ENCODE measurements at regions not wholly inside any gene's neighbourhood (a gene's known extent, or its start where the extent isn't known, plus 50 kb on each side); places are given as distances from the start of the nearest gene placed in this dataset.

DNA sequence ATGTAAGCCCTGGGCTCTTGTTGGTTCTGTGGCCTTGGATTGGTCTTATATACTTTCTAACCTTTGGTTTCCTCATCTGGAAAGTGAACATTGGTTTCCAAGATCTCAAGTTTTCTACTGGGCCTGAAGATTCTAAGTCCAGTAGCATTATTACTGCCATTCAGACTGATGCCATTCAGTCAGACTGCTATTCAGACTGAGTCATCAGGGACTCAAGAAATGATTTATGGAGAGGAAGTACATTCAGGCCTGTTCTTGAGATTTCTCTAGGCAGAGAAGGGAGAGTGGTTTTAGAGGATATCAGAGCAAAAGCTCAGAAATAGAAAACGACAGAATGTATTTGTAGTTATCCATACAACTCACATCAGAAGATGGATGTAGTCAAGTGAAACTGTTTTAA, 557.2 kb downstream of the NR2F2 start (continued):
- no peak for TF ChIP-seq FOXP4 (CRISPR knock-in tag; IDR thresholded peaks at IDR 0.05)
- TF ChIP-seq ATF2 (CRISPR knock-in tag; IDR thresholded peaks at IDR 0.05; ENCODE audit: borderline replicate concordance, low read depth), result no peak
- no peak for TF ChIP-seq ZBTB43 (CRISPR knock-in tag; IDR thresholded peaks at IDR 0.05)
- no peak for TF ChIP-seq IRF2 (CRISPR knock-in tag; IDR thresholded peaks at IDR 0.05; ENCODE audit: borderline replicate concordance, low read depth)
- no peak for TF ChIP-seq CBFB (CRISPR knock-in tag; IDR thresholded peaks at IDR 0.05; ENCODE audit: low read depth)
- TF ChIP-seq, protein P1, sequence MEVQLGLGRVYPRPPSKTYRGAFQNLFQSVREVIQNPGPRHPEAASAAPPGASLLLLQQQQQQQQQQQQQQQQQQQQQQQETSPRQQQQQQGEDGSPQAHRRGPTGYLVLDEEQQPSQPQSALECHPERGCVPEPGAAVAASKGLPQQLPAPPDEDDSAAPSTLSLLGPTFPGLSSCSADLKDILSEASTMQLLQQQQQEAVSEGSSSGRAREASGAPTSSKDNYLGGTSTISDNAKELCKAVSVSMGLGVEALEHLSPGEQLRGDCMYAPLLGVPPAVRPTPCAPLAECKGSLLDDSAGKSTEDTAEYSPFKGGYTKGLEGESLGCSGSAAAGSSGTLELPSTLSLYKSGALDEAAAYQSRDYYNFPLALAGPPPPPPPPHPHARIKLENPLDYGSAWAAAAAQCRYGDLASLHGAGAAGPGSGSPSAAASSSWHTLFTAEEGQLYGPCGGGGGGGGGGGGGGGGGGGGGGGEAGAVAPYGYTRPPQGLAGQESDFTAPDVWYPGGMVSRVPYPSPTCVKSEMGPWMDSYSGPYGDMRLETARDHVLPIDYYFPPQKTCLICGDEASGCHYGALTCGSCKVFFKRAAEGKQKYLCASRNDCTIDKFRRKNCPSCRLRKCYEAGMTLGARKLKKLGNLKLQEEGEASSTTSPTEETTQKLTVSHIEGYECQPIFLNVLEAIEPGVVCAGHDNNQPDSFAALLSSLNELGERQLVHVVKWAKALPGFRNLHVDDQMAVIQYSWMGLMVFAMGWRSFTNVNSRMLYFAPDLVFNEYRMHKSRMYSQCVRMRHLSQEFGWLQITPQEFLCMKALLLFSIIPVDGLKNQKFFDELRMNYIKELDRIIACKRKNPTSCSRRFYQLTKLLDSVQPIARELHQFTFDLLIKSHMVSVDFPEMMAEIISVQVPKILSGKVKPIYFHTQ (CRISPR knock-in tag; IDR thresholded peaks at IDR 0.05), result no peak
- no peak for TF ChIP-seq IRF1 (CRISPR knock-in tag; IDR thresholded peaks at IDR 0.05)

- DNase-seq (ENCODE audit: low spot score) (no peak), ATAC-seq (no peak)
- Mint-ChIP-seq H3K36me3 (peaks cover 3% of the 10 kb centered on the region; the same call in 1 of the 2 replicates), H3K27me3 (ENCODE audit: low read depth) (no peaks in the 10 kb centered on the region), H3K27ac (peak overlapping the region; percentile 85), H3K4me3 (no peak overlapping the region), H3K9me3 (peaks cover 5% of the 10 kb centered on the region; the same call in 1 of the 2 replicates), H3K4me1 (peaks cover 35% of the 10 kb centered on the region)
- ChIA-PET POLR2A (no interaction called here), CTCF (no interaction called here)
- TF ChIP-seq, protein P2, sequence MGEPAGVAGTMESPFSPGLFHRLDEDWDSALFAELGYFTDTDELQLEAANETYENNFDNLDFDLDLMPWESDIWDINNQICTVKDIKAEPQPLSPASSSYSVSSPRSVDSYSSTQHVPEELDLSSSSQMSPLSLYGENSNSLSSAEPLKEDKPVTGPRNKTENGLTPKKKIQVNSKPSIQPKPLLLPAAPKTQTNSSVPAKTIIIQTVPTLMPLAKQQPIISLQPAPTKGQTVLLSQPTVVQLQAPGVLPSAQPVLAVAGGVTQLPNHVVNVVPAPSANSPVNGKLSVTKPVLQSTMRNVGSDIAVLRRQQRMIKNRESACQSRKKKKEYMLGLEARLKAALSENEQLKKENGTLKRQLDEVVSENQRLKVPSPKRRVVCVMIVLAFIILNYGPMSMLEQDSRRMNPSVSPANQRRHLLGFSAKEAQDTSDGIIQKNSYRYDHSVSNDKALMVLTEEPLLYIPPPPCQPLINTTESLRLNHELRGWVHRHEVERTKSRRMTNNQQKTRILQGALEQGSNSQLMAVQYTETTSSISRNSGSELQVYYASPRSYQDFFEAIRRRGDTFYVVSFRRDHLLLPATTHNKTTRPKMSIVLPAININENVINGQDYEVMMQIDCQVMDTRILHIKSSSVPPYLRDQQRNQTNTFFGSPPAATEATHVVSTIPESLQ (CRISPR knock-in tag; IDR thresholded peaks at IDR 0.05), result no peak
- TF ChIP-seq ETV6 (CRISPR knock-in tag; IDR thresholded peaks at IDR 0.05) (no peak), ZNF263 (CRISPR knock-in tag; IDR thresholded peaks at IDR 0.05; ENCODE audit: low read depth) (no peak), TP53 (CRISPR knock-in tag; IDR thresholded peaks at IDR 0.05) (no peak), NR3C1 (CRISPR knock-in tag; conservative IDR thresholded peaks at IDR 0.05; ENCODE audit: low read depth) (no peak), ZBTB21 (CRISPR knock-in tag; IDR thresholded peaks at IDR 0.05; ENCODE audit: borderline replicate concordance) (no peak), KAT7 (CRISPR knock-in tag; IDR thresholded peaks at IDR 0.05; ENCODE audit: borderline replicate concordance) (no peak), PREB (CRISPR knock-in tag; IDR thresholded peaks at IDR 0.05; ENCODE audit: borderline replicate concordance) (no peak), NFATC4 (CRISPR knock-in tag; IDR thresholded peaks at IDR 0.05) (no peak), ZNF281 (CRISPR knock-in tag; IDR thresholded peaks at IDR 0.05) (no peak), TCF7 (CRISPR knock-in tag; IDR thresholded peaks at IDR 0.05; ENCODE audit: low read depth) (no peak), USF1 (CRISPR knock-in tag; IDR thresholded peaks at IDR 0.05) (no peak), ZNF138 (CRISPR knock-in tag; conservative IDR thresholded peaks at IDR 0.05) (no peak)
- TF ChIP-seq, protein P3, sequence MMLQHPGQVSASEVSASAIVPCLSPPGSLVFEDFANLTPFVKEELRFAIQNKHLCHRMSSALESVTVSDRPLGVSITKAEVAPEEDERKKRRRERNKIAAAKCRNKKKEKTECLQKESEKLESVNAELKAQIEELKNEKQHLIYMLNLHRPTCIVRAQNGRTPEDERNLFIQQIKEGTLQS (CRISPR knock-in tag; conservative IDR thresholded peaks at IDR 0.05), result no peak
These were observed 558.3 kb downstream of the NR2F2 start for GRCh38 chr15:96888764-96889163.

Measured in WTC11 (cell line).